ENCODE measurements at regions not wholly inside any gene's neighbourhood (a gene's known extent, or its start where the extent isn't known, plus 50 kb on each side); places are given as distances from the start of the nearest gene placed in this dataset.
"Not testable (repeated sequence)": the region's sequence is repeated elsewhere in the genome, so short reads cannot be mapped to it uniquely, and the experiment has no call there.

DNA sequence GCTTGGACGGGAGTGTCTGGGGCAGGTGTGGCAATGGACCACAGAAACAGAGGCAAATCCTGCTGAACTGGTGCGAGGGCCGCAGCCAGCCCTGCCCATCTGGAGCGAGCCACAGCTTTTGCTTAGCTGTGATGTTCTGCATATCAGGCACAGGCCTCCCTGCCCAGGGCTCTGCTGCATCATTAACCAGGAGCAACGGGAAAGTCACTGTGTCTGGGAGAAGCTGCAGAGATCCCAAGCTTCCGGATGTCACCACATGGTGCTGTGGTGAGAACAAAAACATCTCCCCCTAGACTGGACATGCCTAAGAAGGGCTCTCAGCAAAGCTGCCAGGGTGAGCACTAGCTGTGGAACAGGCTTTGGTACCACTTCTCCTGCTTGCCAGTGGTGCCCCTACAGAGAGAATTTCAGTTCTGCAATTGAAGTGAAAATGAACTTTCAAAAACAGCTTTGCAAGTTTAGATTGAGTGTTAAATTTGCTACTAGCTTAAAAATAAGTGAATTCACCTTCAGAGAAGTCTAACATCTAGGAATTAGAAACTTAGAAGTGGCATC, 172.9 kb upstream of the MYT1L start:
- DNase-seq, result peak; percentile 3

DNA sequence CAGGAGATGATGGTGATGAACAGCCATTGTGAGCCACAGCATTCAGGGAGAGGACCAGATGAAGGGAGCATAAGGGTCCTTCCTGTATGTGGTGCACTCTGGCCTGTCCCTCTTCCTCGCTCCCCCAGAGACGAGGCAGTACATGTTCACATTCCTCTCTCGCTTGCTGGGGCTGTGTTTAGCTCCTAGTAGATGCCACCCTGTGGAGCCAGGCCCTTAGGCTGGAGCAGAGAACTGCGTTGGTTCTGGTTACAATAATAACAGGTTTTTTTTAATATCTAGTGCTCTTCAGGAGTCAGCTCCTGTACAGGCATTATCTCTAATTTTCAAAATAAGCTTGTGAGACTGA, 171.1 kb upstream of the MYT1L start:
- DNase-seq, result no peak

DNA sequence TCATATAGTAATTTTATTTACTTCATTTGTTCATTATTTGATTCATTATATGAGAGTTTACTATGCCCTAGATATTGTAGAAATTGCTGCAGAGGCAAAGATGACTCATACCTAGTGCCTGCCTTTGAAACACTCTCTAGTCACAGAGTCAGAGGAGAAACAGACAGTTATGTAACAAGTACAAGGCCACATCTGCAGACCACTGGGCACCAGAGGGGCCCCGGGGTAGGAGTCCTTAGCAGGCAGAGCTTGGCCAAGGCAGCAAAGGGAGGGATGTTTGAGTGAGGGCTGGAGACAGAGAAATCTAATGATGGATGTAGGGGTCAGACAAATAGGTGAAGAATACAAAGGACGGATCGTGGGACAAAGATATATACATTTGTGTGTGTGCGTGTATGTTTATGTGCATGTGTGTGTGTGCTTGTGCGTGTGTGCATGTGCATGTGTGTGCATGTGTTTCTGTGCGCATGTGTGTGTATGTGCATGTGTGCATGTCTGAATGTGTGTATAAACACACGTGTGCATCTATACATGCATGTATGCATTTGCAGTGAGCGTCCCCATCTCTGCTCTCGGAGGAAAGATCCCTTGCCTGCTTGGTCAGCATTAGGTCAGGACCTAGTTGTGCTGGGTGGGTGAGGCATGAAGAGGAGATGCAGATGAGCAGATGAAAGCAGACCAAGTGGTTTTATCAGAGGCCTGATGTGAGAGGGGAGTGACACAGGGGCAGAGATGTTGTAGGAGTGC, 170.6 kb upstream of the MYT1L start:
- DNase-seq, result no peak

DNA sequence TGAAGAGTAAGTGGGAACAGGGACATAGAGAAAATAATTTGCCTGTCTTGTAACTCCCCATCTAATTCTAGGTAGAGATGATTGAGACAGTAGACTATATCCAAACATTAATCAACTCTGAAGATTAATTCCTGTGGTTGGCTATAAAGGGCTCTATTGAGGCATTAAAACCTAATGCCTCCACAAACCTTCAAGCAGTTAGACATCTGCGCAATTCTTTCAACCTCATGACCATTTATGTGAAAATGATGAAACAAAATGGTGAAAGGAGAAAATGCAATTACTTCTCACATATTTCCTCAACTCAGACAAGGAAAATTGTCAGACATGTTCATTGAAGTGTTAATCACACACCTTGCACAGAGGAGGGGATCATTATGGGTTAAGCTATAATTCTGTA, 164.5 kb upstream of the MYT1L start:
- DNase-seq, result no peak

- DNase-seq, result no peak
Observed at GRCh38 chr2:2493496-2493895, 162.4 kb upstream of the MYT1L start.

DNA sequence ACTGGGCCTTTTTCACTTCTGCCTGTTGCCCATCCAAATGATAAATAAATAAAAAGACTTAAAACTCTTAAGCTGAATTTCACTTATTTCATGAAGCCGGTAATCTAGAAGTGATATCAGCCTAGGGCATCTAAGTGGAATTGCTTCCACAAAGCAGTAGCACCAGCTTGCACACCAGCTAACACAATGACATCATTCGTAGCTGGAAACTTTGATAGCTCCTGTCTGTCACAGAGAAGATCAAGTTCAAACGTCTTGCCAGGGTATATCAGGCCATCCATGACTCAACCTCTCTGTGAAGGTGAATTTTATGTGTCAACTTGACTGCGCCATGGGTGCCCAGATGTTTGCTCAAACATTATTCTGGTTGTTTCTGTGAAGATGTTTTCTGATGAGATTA, 161.7 kb upstream of the MYT1L start:
- no peak for DNase-seq

GRCh38 chr2:2491964-2492363, 160.9 kb upstream of the MYT1L start:
- DNase-seq, result no peak

- DNase-seq, result no peak
Observed at GRCh38 chr2:2484301-2484700, 153.2 kb upstream of the MYT1L start.

DNA sequence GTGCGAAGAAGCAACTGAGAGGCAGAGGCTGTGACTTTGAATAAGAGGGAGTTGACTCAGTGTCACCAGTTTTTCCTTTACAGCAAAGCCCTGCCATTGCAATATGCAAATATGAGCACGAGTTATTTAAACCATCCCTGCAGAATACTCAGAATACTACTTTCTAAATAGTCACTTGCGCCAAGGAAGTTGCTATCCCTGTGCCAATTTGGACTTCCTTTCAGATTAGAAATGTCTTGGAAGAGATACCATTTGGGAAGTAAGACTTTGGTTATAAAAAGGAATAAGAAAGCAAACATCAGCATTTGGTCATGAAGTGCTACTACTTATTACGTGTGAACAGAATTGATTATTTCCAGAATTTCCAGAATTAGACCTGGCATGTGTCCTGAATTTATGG, 151.8 kb upstream of the MYT1L start:
- DNase-seq, result no peak

DNA sequence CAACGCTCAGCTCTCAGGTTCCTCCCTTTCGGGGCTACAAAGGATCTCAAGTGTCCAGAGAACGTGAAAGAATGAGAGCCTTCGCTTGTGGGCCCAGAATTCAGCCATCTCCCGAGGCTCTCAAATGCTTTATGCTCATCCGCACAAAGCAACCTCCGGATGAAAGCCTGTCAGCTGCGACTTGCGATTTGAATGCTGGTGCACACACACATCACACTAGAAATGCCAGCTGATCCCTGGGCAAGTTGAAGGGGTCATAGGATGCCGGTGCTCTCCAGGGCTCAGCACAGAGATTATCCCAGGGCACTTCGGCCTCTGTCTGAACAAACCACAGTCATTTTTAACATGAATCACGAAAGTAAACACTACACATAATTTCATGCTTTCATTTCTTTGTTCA, 141.8 kb upstream of the MYT1L start:
- no peak for DNase-seq

DNA sequence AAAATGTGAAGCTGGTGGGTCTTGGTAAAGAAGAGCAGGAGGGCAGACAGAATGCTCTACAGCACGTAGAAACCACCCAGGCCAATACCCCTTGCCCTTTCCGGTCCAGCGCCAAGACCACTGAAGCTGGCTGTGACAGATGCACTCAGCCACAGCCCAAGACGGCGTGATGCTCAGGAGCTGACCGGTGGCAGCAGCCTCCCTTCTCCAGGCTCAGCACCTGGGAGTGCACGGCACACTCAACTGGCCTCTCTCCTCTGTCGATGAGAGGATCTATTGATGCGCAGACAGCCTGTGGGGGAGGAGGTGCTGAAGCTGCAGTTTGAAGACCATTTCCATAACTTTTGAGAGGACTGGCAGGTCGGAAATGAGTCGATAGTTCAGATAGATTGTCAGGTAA, 141.0 kb upstream of the MYT1L start:
- DNase-seq, result no peak

DNA sequence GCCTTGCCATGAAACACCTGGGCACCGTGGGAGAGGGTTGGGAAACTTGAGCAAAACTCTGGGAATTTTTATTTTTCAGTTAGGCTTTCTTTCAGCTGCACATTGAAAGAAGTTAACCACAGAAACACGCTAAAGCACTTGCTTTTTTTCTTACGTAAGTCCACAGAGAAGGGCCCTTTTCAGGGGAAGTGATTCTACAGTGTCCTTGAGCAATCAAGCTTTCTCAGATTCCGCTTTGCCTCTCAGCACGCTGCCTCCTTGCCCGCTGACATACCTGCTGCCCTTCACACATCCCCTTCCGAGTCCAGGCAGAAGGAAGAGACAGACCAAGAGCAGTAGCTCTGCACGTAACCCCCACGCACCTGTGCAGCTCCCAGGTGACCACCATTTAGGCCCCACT, 135.5 kb upstream of the MYT1L start:
- peak; percentile 89 for DNase-seq

- DNase-seq, result no peak
Observed at GRCh38 chr2:2464643-2465042, 133.6 kb upstream of the MYT1L start.

- no peak for DNase-seq
Observed at GRCh38 chr2:2464094-2464493, 133.0 kb upstream of the MYT1L start.

GRCh38 chr2:2456721-2457120, 125.6 kb upstream of the MYT1L start:
- DNase-seq, result no peak

- DNase-seq, result no peak
Observed at GRCh38 chr2:2455151-2455550, 124.1 kb upstream of the MYT1L start.

DNA sequence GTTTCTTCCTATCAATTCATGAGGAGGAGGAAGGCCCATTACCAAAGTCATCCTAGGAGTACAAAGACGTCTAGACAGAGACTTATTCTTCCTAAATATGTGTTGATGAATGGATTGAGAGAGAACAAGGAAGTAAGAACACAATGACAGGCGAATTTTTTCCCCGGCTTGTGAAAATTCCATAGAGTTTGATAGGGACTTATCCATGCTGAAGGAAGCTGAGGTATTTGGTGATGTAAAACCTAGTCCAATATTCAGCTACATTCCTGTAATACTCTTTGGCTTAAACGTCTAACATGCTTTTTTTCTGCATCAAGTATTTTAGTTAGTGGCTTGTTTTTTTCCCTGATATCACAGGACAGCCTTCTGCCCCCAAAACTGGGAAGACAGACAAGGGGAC, 121.9 kb upstream of the MYT1L start:
- no peak for DNase-seq

- not testable (repeated sequence) for DNase-seq
Observed at GRCh38 chr2:2451275-2451674, 120.2 kb upstream of the MYT1L start.

GRCh38 chr2:2448178-2448577, 117.1 kb upstream of the MYT1L start:
- DNase-seq, result no peak

DNA sequence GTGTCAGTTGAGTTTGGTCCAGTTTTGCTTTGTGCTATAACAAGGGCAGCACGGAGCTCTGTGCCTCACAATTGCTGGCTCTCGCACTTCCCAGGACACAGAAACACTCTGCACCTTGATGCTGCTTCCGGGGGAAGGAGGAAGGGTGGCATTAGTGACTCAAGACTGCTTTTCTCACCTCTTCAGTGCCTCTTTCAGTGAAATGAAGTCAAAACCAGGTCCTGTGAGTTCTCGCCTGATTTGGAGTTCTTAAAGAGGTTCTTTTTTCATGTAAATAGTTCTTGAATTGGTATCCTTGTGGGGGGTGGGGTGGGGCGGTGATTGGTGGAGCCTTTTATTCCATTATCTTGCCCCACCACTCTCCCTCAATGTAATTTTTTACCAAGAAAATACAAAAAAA, 91.5 kb upstream of the MYT1L start:
- no peak for DNase-seq

DNA sequence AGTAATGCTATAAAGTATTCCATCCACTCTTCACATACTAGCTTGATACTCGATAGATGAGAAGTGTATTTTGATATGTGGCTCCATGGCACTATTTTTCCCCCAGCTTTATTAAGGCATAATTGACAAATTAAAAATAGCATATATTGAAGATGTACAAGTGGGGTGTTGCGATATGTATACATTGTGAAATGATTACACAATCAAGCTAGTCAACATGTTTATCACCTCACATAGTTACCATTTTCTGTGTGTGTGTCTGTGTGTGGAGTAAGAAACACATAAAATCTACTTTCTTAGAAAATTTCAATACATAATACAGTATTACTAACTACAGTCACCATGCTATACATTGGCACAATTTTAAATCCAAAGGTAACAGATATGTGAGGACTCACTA, 82.5 kb upstream of the MYT1L start:
- no peak for DNase-seq

GRCh38 chr2:2410987-2411386, 79.9 kb upstream of the MYT1L start:
- no peak for DNase-seq

GRCh38 chr2:2409481-2409880, 78.4 kb upstream of the MYT1L start:
- DNase-seq, result no peak

GRCh38 chr2:2405780-2406179, 74.7 kb upstream of the MYT1L start:
- DNase-seq, result no peak

DNA sequence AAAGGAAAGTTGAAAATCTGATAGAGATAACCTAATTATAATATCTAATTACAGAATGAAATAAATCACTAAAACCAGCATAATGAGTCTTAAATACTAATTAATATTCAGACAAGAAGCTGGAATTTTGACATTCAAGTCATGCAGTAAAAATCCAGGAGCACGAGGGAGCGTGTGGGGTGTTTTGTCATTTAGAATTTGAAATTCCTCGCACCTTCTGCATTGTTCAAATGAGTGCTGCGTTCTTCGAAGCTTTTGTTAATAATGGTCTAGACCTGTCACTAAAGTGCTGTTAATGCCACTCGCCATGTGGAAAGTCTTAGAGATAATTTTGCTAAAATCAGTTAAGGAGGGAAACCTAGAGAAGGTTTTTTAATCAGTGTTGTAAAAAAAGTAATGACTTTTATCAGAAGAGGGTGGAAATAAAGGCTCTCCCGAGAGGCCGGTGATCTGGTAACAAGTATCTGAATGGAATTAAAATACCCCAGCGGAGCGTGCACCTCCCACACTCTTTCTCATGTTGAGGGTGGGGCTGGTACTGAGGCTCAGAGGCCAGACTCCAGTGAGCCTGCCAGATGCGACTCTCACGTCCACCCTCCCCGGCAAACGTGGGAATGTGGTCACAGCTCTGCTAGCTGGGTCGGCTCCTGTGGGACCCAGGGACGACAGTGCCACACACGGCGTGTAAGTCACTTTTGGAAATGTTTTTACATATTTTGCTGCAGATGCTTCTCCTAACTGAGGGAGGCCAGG, 69.4 kb upstream of the MYT1L start:
- DNase-seq, result no peak

All from MV-4-11 (cell line).